ENCODE measurements at regions not wholly inside any gene's neighbourhood (a gene's known extent, or its start where the extent isn't known, plus 50 kb on each side); places are given as distances from the start of the nearest gene placed in this dataset.

- TF ChIP-seq, protein P1, sequence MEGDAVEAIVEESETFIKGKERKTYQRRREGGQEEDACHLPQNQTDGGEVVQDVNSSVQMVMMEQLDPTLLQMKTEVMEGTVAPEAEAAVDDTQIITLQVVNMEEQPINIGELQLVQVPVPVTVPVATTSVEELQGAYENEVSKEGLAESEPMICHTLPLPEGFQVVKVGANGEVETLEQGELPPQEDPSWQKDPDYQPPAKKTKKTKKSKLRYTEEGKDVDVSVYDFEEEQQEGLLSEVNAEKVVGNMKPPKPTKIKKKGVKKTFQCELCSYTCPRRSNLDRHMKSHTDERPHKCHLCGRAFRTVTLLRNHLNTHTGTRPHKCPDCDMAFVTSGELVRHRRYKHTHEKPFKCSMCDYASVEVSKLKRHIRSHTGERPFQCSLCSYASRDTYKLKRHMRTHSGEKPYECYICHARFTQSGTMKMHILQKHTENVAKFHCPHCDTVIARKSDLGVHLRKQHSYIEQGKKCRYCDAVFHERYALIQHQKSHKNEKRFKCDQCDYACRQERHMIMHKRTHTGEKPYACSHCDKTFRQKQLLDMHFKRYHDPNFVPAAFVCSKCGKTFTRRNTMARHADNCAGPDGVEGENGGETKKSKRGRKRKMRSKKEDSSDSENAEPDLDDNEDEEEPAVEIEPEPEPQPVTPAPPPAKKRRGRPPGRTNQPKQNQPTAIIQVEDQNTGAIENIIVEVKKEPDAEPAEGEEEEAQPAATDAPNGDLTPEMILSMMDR (conservative IDR thresholded peaks at IDR 0.05; ENCODE audit: low read depth), result no peak
- DNase-seq (ENCODE audit: low spot score), result no peak
- ChIA-PET CTCF (interaction anchor here (0.6 to 1.0 kb wide), 2 partner anchors 60 to 94 kb away, joined by 3 read pairs; no protein-coding TSS in a partner anchor), POLR2A (ENCODE audit: low non-redundant PET) (no interaction called here)
- no peak overlapping the region for H3K27ac ChIP-seq
These were observed 61.2 kb upstream of the RXRA start for GRCh38 chr9:134265078-134265477.

DNA sequence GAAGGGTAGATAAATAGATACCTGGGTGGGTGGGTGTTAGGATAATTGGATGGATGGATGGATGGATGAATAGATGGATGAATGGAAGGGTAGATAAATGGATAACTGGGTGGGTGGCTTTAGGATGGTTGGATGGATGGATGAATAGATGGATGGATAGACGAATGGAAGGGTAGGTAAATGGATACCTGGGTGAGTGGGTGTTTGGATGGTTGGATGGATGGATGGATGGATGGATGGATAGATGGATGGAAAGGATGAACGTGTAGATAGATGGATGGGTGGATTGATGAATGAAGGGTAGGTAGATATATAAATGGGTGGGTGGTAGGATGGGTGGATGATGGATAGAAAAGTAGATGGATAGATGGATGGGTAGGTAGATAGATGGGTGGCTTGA is 59.8 kb upstream of the RXRA start:
- H3K27ac ChIP-seq, result no peak overlapping the region
- CTCF ChIA-PET, result no interaction called here
- TF ChIP-seq, protein P1 (conservative IDR thresholded peaks at IDR 0.05; ENCODE audit: low read depth), result no peak
- POLR2A ChIA-PET (ENCODE audit: low non-redundant PET), result no interaction called here
- DNase-seq (ENCODE audit: low spot score), result no peak

DNA sequence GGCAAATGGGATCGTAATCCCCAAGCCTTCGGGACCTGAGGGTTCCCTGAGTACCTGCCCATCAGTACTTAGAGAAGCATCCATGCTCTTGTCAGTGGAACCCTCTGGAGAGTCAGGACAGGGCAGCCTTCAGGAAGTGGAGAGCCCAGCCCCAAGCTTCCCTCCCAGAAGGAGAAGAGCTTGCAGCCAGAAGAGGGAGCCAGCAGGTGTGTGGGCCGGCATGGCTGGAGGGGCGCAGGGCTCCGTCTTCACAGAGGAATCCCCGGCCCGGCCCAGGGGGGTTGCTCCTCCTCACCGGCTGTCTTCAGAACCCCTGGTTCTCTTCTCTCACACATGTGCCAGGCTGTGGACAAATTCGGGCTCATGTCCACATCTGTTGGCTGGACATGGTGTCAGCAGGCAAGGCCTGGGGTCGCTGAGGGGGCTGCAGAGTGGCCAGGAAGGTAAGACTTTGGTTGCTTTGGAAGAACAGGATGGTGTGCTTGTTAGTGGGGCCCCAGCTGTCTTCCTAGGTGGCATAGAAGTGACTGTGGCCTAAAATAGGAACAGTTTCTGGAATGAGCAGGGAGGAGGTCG is 58.9 kb upstream of the RXRA start:
- no peak overlapping the region for H3K27ac ChIP-seq
- DNase-seq (ENCODE audit: low spot score), result no peak
- ChIA-PET POLR2A (ENCODE audit: low non-redundant PET) (no interaction called here), CTCF (interaction anchor here (0.7 kb wide), 1 partner anchor 57 kb away, joined by 3 read pairs; no protein-coding TSS in a partner anchor)
- TF ChIP-seq, protein P1 (conservative IDR thresholded peaks at IDR 0.05; ENCODE audit: low read depth), result no peak

GRCh38 chr9:134267881-134268724 is 58.2 kb upstream of the RXRA start:
- ChIA-PET CTCF (interaction anchor here (0.7 to 1.4 kb wide), 3 partner anchors 11 to 824 kb away, joined by 3 to 6 read pairs (median 3); no protein-coding TSS in a partner anchor), POLR2A (ENCODE audit: low non-redundant PET) (no interaction called here)
- no peak for DNase-seq (ENCODE audit: low spot score)
- H3K27ac ChIP-seq, result no peak overlapping the region
- TF ChIP-seq, protein P1 (conservative IDR thresholded peaks at IDR 0.05; ENCODE audit: low read depth), result no peak

- TF ChIP-seq, protein P1 (conservative IDR thresholded peaks at IDR 0.05; ENCODE audit: low read depth), result no peak
- no peak for DNase-seq (ENCODE audit: low spot score)
- no peak overlapping the region for H3K27ac ChIP-seq
- CTCF ChIA-PET, result interaction anchor here (1.0 to 1.4 kb wide), 2 partner anchors 12 to 98 kb away, joined by 3 to 6 read pairs; no protein-coding TSS in a partner anchor
- POLR2A ChIA-PET (ENCODE audit: low non-redundant PET), result no interaction called here
These were observed 57.5 kb upstream of the RXRA start for GRCh38 chr9:134268747-134269146.

GRCh38 chr9:134271338-134272301 is 54.6 kb upstream of the RXRA start:
- POLR2A ChIA-PET (ENCODE audit: low non-redundant PET), result no interaction called here

More at GRCh38 chr9:134271338-134272301, 54.6 kb upstream of the RXRA start:
- no peak overlapping the region for H3K27ac ChIP-seq
- DNase-seq (ENCODE audit: low spot score), result no peak
- CTCF ChIA-PET, result interaction anchor here (0.6 kb wide), 1 partner anchor 37 kb away, joined by 6 read pairs; no protein-coding TSS in a partner anchor
- TF ChIP-seq, protein P1 (conservative IDR thresholded peaks at IDR 0.05; ENCODE audit: low read depth), result no peak
